GM12878 (cell line): ENCODE measurements at regions not wholly inside any gene's neighbourhood (a gene's known extent, or its start where the extent isn't known, plus 50 kb on each side); places are given as distances from the start of the nearest gene placed in this dataset.

Experiments used
- ATAC-seq: fragments of 200-7000 bp; cut with Tn5 transposase; 3 replicates; pipeline ENCODE4 v1.9.1; 2020; ENCODE audit warnings: mild to moderate bottlenecking, moderate library complexity
- BruUV-seq: library from RNA; stranded (reverse); fragments of 400-500 nt; replicated peaks from 2 replicates; lab custom pipeline; 2021; lab: Mats Ljungman, UMichigan
- CTCF ChIA-PET: fragments of 300-600 bp; sonication (Branson Sonifier 250); formaldehyde crosslinking; extraction: SDS; loops from one replicate; lab custom pipeline; 2021; ENCODE audit warnings: inconsistent platforms; lab: Yijun Ruan, JAX
- POLR2A ChIA-PET: fragments of 350-600 bp; formaldehyde crosslinking; extraction: SDS; loops from one replicate; lab custom pipeline; 2021; ENCODE audit warnings: inconsistent platforms; lab: Charles Lee
- RAD21 ChIA-PET: fragments of 300-600 bp; sonication (Branson Sonifier 250); formaldehyde crosslinking; loops from one replicate; lab custom pipeline; 2023; ENCODE audit warnings: antibody characterized with exemption; ENCODE audit not compliant: unreplicated experiment; lab: Charles Lee
- SMC1A ChIA-PET: fragments of 300-600 bp; sonication (Branson Sonifier 250); formaldehyde crosslinking; loops from one replicate; lab custom pipeline; 2023; ENCODE audit not compliant: unreplicated experiment, uncharacterized antibody; lab: Charles Lee
- DNase-seq: peaks from one replicate; pipeline ENCODE4 v3.0.0-alpha.2; 2011; ENCODE audit warnings: low read depth, low spot score
- FAIRE-seq: peaks from 3 replicates; lab custom pipeline; 2011; peaks lifted over from hg19 to GRCh38; lab: Jason Lieb, UNC
- H2AFZ ChIP-seq: 2 replicates; pipeline ENCODE4 v1.6.0; 2011; ENCODE audit warnings: low read depth, low read length, control low read depth; ENCODE audit not compliant: control insufficient read depth
- H3K27ac ChIP-seq: 2 replicates; pipeline ENCODE4 v1.5.1; 2011; ENCODE audit warnings: control low read depth; ENCODE audit not compliant: control insufficient read depth, insufficient read depth
- H3K27me3 ChIP-seq, 2 experiments: replicated peaks in 1 of 2; 2 replicates each; pipeline versions ENCODE4 v1.6.0 to v1.6.1; 2011; ENCODE audit warnings: low read length in 1 of 2; ENCODE audit not compliant: control insufficient read depth in 2 of 2, insufficient read depth in 2 of 2
- H3K36me3 ChIP-seq, 2 experiments: 2 replicates each; pipeline ENCODE4 v1.5.1; 2011; ENCODE audit warnings: low read length in 1 of 2; ENCODE audit not compliant: control insufficient read depth in 2 of 2, insufficient read depth in 2 of 2
- H3K4me1 ChIP-seq: 2 replicates; pipeline ENCODE4 v1.6.1; 2011; ENCODE audit warnings: mild to moderate bottlenecking, low read length, moderate library complexity, mixed read lengths; ENCODE audit not compliant: control insufficient read depth, insufficient read depth
- H3K4me2 ChIP-seq: 2 replicates; pipeline ENCODE4 v1.6.0; 2011; ENCODE audit warnings: control low read depth; ENCODE audit not compliant: control insufficient read depth, insufficient read depth
- H3K4me3 ChIP-seq: fragments of 200-600 bp; sonication (generic); 2 replicates; pipeline ENCODE4 v1.5.1; 2016
- H3K79me2 ChIP-seq: 2 replicates; pipeline ENCODE4 v1.6.0; 2011; ENCODE audit warnings: low read length; ENCODE audit not compliant: control insufficient read depth, insufficient read depth
- H3K9ac ChIP-seq: 2 replicates; pipeline ENCODE4 v1.8.0; 2011; ENCODE audit warnings: low read length, control low read depth, mixed read lengths; ENCODE audit not compliant: control insufficient read depth, insufficient read depth
- H3K9me3 ChIP-seq: replicated peaks from 3 replicates; pipeline ENCODE4 v1.5.1; 2011; ENCODE audit warnings: mild to moderate bottlenecking, low read length; ENCODE audit not compliant: control insufficient read depth, insufficient read depth
- H4K20me1 ChIP-seq: 2 replicates; pipeline ENCODE4 v1.6.0; 2011; ENCODE audit not compliant: control insufficient read depth, insufficient read depth
- ATF3 ChIP-seq: IDR thresholded peaks from 2 replicates; pipeline ENCODE4 v1.6.1; 2011; ENCODE audit warnings: low read depth, mild to moderate bottlenecking, low read length, moderate library complexity, borderline replicate concordance; ENCODE audit errors: extremely low read depth
- DPF2 ChIP-seq: fragments of 450-650 bp; IDR thresholded peaks from 2 replicates; pipeline ENCODE4 v1.6.1; 2017; ENCODE audit warnings: mild to moderate bottlenecking
- EZH2 ChIP-seq: IDR thresholded peaks from 2 replicates; pipeline ENCODE4 v1.6.1; 2012; ENCODE audit warnings: low read depth, mild to moderate bottlenecking, control low read depth, inconsistent platforms, low read length, borderline replicate concordance; ENCODE audit not compliant: control insufficient read depth
- JUNB ChIP-seq: IDR thresholded peaks from 2 replicates; pipeline ENCODE4 v1.6.1; 2016; ENCODE audit warnings: antibody characterized with exemption, mild to moderate bottlenecking
- MTA2 ChIP-seq: fragments of 450-650 bp; IDR thresholded peaks from 2 replicates; pipeline ENCODE4 v1.6.1; 2016; ENCODE audit warnings: low read depth, mild to moderate bottlenecking, moderate library complexity
- ZBTB11 ChIP-seq: fragments of 450-650 bp; formaldehyde crosslinking; IDR thresholded peaks from 2 replicates; pipeline ENCODE4 v1.5.0; 2022; ENCODE audit warnings: mild to moderate bottlenecking, missing genetic modification characterization
- ZBTB33 ChIP-seq: fragments of 450-650 bp; IDR thresholded peaks from 2 replicates; pipeline ENCODE4 v1.6.1; 2017; ENCODE audit warnings: mild to moderate bottlenecking
- WGBS: methylation state at CpG from one replicate; pipeline ENCODE4 v1.1.6; 2016; ENCODE audit warnings: low lambda C conversion rate; ENCODE audit not compliant: insufficient replicate concordance, insufficient coverage; ENCODE audit errors: missing lambda C conversion rate; 5-methylcytosine and 5-hydroxymethylcytosine counted together
- in situ Hi-C: fragments of 300-500 bp; cut with MboI; formaldehyde crosslinking; loops from 9 replicates; pipeline ENCODE4 v1.14.3; 2018; ENCODE audit warnings: mixed read lengths
- intact Hi-C: fragments of 100-400 bp; cut with micrococcal nuclease; formaldehyde crosslinking; loops from one replicate; pipeline ENCODE4 v1.14.2; 2022; ENCODE audit not compliant: unreplicated experiment

GRCh38 chr2:145168091-145168490 lies 648.2 kb upstream of the ZEB2 start:
- TF ChIP-seq JUNB: no peak
- TF ChIP-seq DPF2: no peak
- no peak for TF ChIP-seq ZBTB11
- TF ChIP-seq, all 136 proteins: peak for 0
- in situ Hi-C loops (no loop called here), intact Hi-C loops (no loop called here)
- no peak overlapping the region for H3K27ac ChIP-seq
- CTCF ChIA-PET: interaction anchor here (1.3 kb wide), 1 partner anchor 14 kb away, joined by 4 read pairs; no protein-coding TSS in a partner anchor
- POLR2A ChIA-PET: no interaction called here
- H3K27me3 ChIP-seq: no peaks in the 10 kb centered on the region; a peak in 1 of 4 replicates
- no peaks in the 10 kb centered on the region for H3K79me2 ChIP-seq
- no peak overlapping the region for H3K9ac ChIP-seq
- SMC1A ChIA-PET: no interaction called here
- RAD21 ChIA-PET: no interaction called here
- H3K4me1 ChIP-seq: no peaks in the 10 kb centered on the region
- no peak overlapping the region for H3K4me2 ChIP-seq
- no TSS peak for BruUV-seq
- DNase-seq: no peak
- H3K9me3 ChIP-seq: no peaks in the 10 kb centered on the region
- no peak overlapping the region for H3K4me3 ChIP-seq
- FAIRE-seq: no peak
- ATAC-seq: no peak
- no peak overlapping the region for H2AFZ ChIP-seq
- H3K36me3 ChIP-seq: no peaks in the 10 kb centered on the region
- H4K20me1 ChIP-seq: no peaks in the 10 kb centered on the region
- 73% methylated on average over 5 of the region's 5 CpGs for WGBS

GRCh38 chr2:145166731-145167302 lies 646.9 kb upstream of the ZEB2 start:
- H3K79me2 ChIP-seq: no peaks in the 10 kb centered on the region
- ChIA-PET SMC1A (no interaction called here), RAD21 (no interaction called here), POLR2A (no interaction called here), CTCF (no interaction called here)
- ATAC-seq: no peak
- H3K27me3 ChIP-seq: no peaks in the 10 kb centered on the region; a peak in 1 of 4 replicates
- H3K36me3 ChIP-seq: no peaks in the 10 kb centered on the region
- H3K27ac ChIP-seq: no peak overlapping the region
- no peak overlapping the region for H3K4me2 ChIP-seq
- no peaks in the 10 kb centered on the region for H3K4me1 ChIP-seq
- BruUV-seq: no TSS peak
- no peak overlapping the region for H3K4me3 ChIP-seq
- no peak for TF ChIP-seq MTA2
- TF ChIP-seq ZBTB33: no peak
- no peak for TF ChIP-seq EZH2
- TF ChIP-seq ATF3: no peak
- no peaks in the 10 kb centered on the region for H3K9me3 ChIP-seq
- in situ Hi-C loops (no loop called here), intact Hi-C loops (no loop called here)
- FAIRE-seq: no peak
- H4K20me1 ChIP-seq: no peaks in the 10 kb centered on the region
- H2AFZ ChIP-seq: no peak overlapping the region
- DNase-seq: no peak
- no peak overlapping the region for H3K9ac ChIP-seq
